GM23248 (cell line): ENCODE measurements at regions not wholly inside any gene's neighbourhood (a gene's known extent, or its start where the extent isn't known, plus 50 kb on each side); places are given as distances from the start of the nearest gene placed in this dataset.

Source experiments
- EZH2 ChIP-seq: fragments of 200-600 bp; sonication (generic); IDR thresholded peaks from 2 replicates; pipeline ENCODE4 v1.6.1; 2018; ENCODE audit warnings: antibody characterized with exemption, mild to moderate bottlenecking; ENCODE audit not compliant: insufficient read depth, poor library complexity, severe bottlenecking
- EZH2phosphoT487 ChIP-seq: fragments of 200-600 bp; sonication (generic); IDR thresholded peaks from 2 replicates; pipeline ENCODE4 v1.6.1; 2018; ENCODE audit warnings: antibody characterized with exemption, moderate library complexity, mild to moderate bottlenecking, low read depth; ENCODE audit not compliant: insufficient read depth

- no peak for TF ChIP-seq EZH2
- no peak for TF ChIP-seq EZH2phosphoT487
Measured at GRCh38 chr4:11790230-11790629, 361.5 kb upstream of the HS3ST1 start.
